H9 (cell line): ENCODE measurements at regions not wholly inside any gene's neighbourhood (a gene's known extent, or its start where the extent isn't known, plus 50 kb on each side); places are given as distances from the start of the nearest gene placed in this dataset.

Source experiments
- DNase-seq: peaks from one replicate; pipeline ENCODE4 v3.0.0-alpha.2; 2017
- H2AFZ ChIP-seq: one replicate; pipeline ENCODE4 v1.6.1; 2013; ENCODE audit warnings: mild to moderate bottlenecking, low read length, control low read depth, moderate library complexity
- H2AK5ac ChIP-seq: 2 replicates; pipeline ENCODE4 v1.6.1; 2013; ENCODE audit warnings: low read length, control low read depth, mixed read lengths; ENCODE audit not compliant: insufficient read length
- H2BK120ac ChIP-seq: one replicate; pipeline ENCODE4 v1.6.1; 2013; ENCODE audit warnings: low read depth, mild to moderate bottlenecking, low read length, control low read depth, inconsistent platforms; ENCODE audit not compliant: poor library complexity, severe bottlenecking
- H2BK12ac ChIP-seq: 2 replicates; pipeline ENCODE4 v1.6.1; 2013; ENCODE audit warnings: low read length, control low read depth, mixed read lengths, low read depth; ENCODE audit not compliant: insufficient read length
- H2BK15ac ChIP-seq: 2 replicates; pipeline ENCODE4 v1.6.1; 2013; ENCODE audit warnings: low read depth, low read length, control low read depth
- H2BK20ac ChIP-seq: one replicate; pipeline ENCODE4 v1.6.1; 2013; ENCODE audit warnings: low read depth, mild to moderate bottlenecking, low read length, control low read depth, inconsistent platforms; ENCODE audit not compliant: poor library complexity, severe bottlenecking
- H2BK5ac ChIP-seq: 2 replicates; pipeline ENCODE4 v1.6.1; 2013; ENCODE audit warnings: low read length, control low read depth, mixed read lengths; ENCODE audit not compliant: insufficient read length
- H3K14ac ChIP-seq: 2 replicates; pipeline ENCODE4 v1.6.1; 2013; ENCODE audit warnings: low read length, control low read depth; ENCODE audit not compliant: insufficient read depth
- H3K18ac ChIP-seq: 2 replicates; pipeline ENCODE4 v1.6.1; 2013; ENCODE audit warnings: low read depth, mild to moderate bottlenecking, mixed read lengths, low read length, control low read depth; ENCODE audit not compliant: insufficient read length
- H3K23ac ChIP-seq: 2 replicates; pipeline ENCODE4 v1.6.1; 2013; ENCODE audit warnings: low read length, control low read depth, mixed read lengths, low read depth; ENCODE audit not compliant: insufficient read length
- H3K23me2 ChIP-seq: 2 replicates; pipeline ENCODE4 v1.6.1; 2013; ENCODE audit warnings: low read depth, mild to moderate bottlenecking, mixed read lengths, low read length, control low read depth; ENCODE audit not compliant: insufficient read length, poor library complexity, severe bottlenecking
- H3K27ac ChIP-seq: 2 replicates; pipeline ENCODE4 v1.5.1; 2013; ENCODE audit warnings: low read length, control low read depth, mixed read lengths, low read depth; ENCODE audit not compliant: insufficient read length
- H3K27me3 ChIP-seq: 2 replicates; pipeline ENCODE4 v1.6.1; 2013; ENCODE audit warnings: low read length, control low read depth, inconsistent platforms; ENCODE audit not compliant: insufficient read depth
- H3K4ac ChIP-seq: 2 replicates; pipeline ENCODE4 v1.6.1; 2013; ENCODE audit warnings: low read depth, mild to moderate bottlenecking, control low read depth, inconsistent platforms, low read length, moderate library complexity
- H3K4me1 ChIP-seq: 2 replicates; pipeline ENCODE4 v1.6.1; 2013; ENCODE audit warnings: low read length, control low read depth, inconsistent platforms; ENCODE audit not compliant: insufficient read depth
- H3K4me2 ChIP-seq: 2 replicates; pipeline ENCODE4 v1.6.1; 2013; ENCODE audit warnings: low read length, control low read depth, mixed read lengths; ENCODE audit not compliant: insufficient read length, insufficient read depth
- H3K56ac ChIP-seq: 2 replicates; pipeline ENCODE4 v1.6.1; 2013; ENCODE audit warnings: low read depth, mild to moderate bottlenecking, mixed read lengths, low read length, control low read depth; ENCODE audit not compliant: insufficient read length
- H3K79me1 ChIP-seq: 2 replicates; pipeline ENCODE4 v1.6.1; 2013; ENCODE audit warnings: low read depth, mild to moderate bottlenecking, moderate library complexity, low read length, control low read depth, inconsistent platforms; ENCODE audit not compliant: insufficient read depth, poor library complexity, severe bottlenecking
- H3K79me2 ChIP-seq: 2 replicates; pipeline ENCODE4 v1.6.1; 2013; ENCODE audit warnings: low read length, control low read depth, inconsistent platforms; ENCODE audit not compliant: insufficient read depth
- H3K9ac ChIP-seq: 2 replicates; pipeline ENCODE4 v1.6.1; 2013; ENCODE audit warnings: low read length, control low read depth, mixed read lengths; ENCODE audit not compliant: insufficient read length; ENCODE audit errors: extremely low read depth
- H3K9me3 ChIP-seq: one replicate; pipeline ENCODE4 v1.6.1; 2013; ENCODE audit warnings: low read depth, low read length, inconsistent platforms; ENCODE audit not compliant: control insufficient read depth
- H3T11ph ChIP-seq: one replicate; pipeline ENCODE4 v1.6.1; 2013; ENCODE audit warnings: mild to moderate bottlenecking, low read length, control low read depth, inconsistent platforms
- H4K20me1 ChIP-seq: one replicate; pipeline ENCODE4 v1.6.1; 2013; ENCODE audit not compliant: control insufficient read depth, insufficient read length, insufficient read depth
- H4K5ac ChIP-seq: 2 replicates; pipeline ENCODE4 v1.6.1; 2013; ENCODE audit warnings: low read depth, mild to moderate bottlenecking, mixed read lengths, low read length, control low read depth; ENCODE audit not compliant: insufficient read length
- H4K8ac ChIP-seq: replicated peaks from 2 replicates; pipeline ENCODE4 v1.6.1; 2013; ENCODE audit warnings: low read length, control low read depth, mixed read lengths, low read depth; ENCODE audit not compliant: insufficient read length
- H4K91ac ChIP-seq: 2 replicates; pipeline ENCODE4 v1.6.1; 2013; ENCODE audit warnings: low read depth, mild to moderate bottlenecking, moderate library complexity, mixed read lengths, low read length, control low read depth; ENCODE audit not compliant: insufficient read length
- H3K27ac Mint-ChIP-seq, 3 experiments: 2 replicates in 2 of 3; 3 replicates in 1 of 3; pipeline ENCODE4 v1.8.0; 2020 to 2021; ENCODE audit warnings: mixed read lengths in 3 of 3, mild to moderate bottlenecking in 1 of 3, moderate library complexity in 1 of 3
- H3K27me3 Mint-ChIP-seq: 2 replicates; pipeline ENCODE4 v1.8.0; 2021; ENCODE audit warnings: low read depth, mild to moderate bottlenecking, moderate library complexity, mixed read lengths
- H3K36me3 Mint-ChIP-seq, 3 experiments: 2 replicates in 2 of 3; 3 replicates in 1 of 3; pipeline ENCODE4 v1.8.0; 2020 to 2021; ENCODE audit warnings: low read depth in 3 of 3, mixed read lengths in 3 of 3; ENCODE audit not compliant: insufficient read depth in 1 of 3
- H3K4me1 Mint-ChIP-seq, 2 experiments: 2 replicates each; pipeline ENCODE4 v1.8.0; 2020; ENCODE audit warnings: mixed read lengths in 2 of 2
- H3K4me3 Mint-ChIP-seq, 2 experiments: 2 replicates in 1 of 2; 3 replicates in 1 of 2; pipeline ENCODE4 v1.8.0; 2020 to 2021; ENCODE audit warnings: mild to moderate bottlenecking in 2 of 2, mixed read lengths in 2 of 2, moderate library complexity in 1 of 2
- H3K9me3 Mint-ChIP-seq, 2 experiments: 2 replicates in 1 of 2; 3 replicates in 1 of 2; pipeline ENCODE4 v1.8.0; 2020; ENCODE audit warnings: mild to moderate bottlenecking in 2 of 2, mixed read lengths in 2 of 2, moderate library complexity in 1 of 2
- CTCF ChIP-seq: fragments of 200-600 bp; sonication (generic); conservative IDR thresholded peaks from 3 replicates; pipeline ENCODE4 v1.8.0; 2021; ENCODE audit warnings: antibody characterized with exemption, mild to moderate bottlenecking
- WGBS: extraction: QIAGEN DNeasy Blood & Tissue Kit; methylation state at CpG from one replicate; pipeline ENCODE4 v1.1.7; 2013; ENCODE audit warnings: missing lambda C conversion rate, low lambda C conversion rate, mixed read lengths; ENCODE audit not compliant: insufficient read length; ENCODE audit errors: extremely low coverage; 5-methylcytosine and 5-hydroxymethylcytosine counted together

GRCh38 chr18:39326772-39327171 is 1761.2 kb upstream of the CELF4 start:
- no peak overlapping the region for H2BK5ac ChIP-seq
- H3K9me3 Mint-ChIP-seq = no peaks in the 10 kb centered on the region
- H3K23me2 ChIP-seq = no peaks in the 10 kb centered on the region
- no peaks in the 10 kb centered on the region for H3K79me1 ChIP-seq
- no peaks in the 10 kb centered on the region for H3K27me3 Mint-ChIP-seq
- H3K23ac ChIP-seq = no peak overlapping the region
- no CpG with 5 or more reads among the region's 2 CpGs for WGBS
- no peak overlapping the region for H2AK5ac ChIP-seq
- no peak overlapping the region for H3K9ac ChIP-seq
- no peaks in the 10 kb centered on the region for H3K9me3 ChIP-seq
- no peak overlapping the region for H2BK12ac ChIP-seq
- no peaks in the 10 kb centered on the region for H3K36me3 Mint-ChIP-seq
- no peak overlapping the region for H3K4me2 ChIP-seq
- H3K4me1 ChIP-seq = no peaks in the 10 kb centered on the region
- no peak overlapping the region for H3K56ac ChIP-seq
- H3K14ac ChIP-seq = no peak overlapping the region
- no peak overlapping the region for H3K4me3 Mint-ChIP-seq
- H3K79me2 ChIP-seq = no peaks in the 10 kb centered on the region
- DNase-seq = no peak
- H4K20me1 ChIP-seq = no peaks in the 10 kb centered on the region
- TF ChIP-seq CTCF = no peak
- H4K91ac ChIP-seq = no peak overlapping the region
- H3K27ac ChIP-seq = no peak overlapping the region
- no peak overlapping the region for H4K5ac ChIP-seq
- H2BK120ac ChIP-seq = no peak overlapping the region
- H2AFZ ChIP-seq = no peak overlapping the region
- H2BK20ac ChIP-seq = no peak overlapping the region
- no peak overlapping the region for H3K27ac Mint-ChIP-seq
- H3K27me3 ChIP-seq = no peaks in the 10 kb centered on the region
- no peak overlapping the region for H2BK15ac ChIP-seq
- no peak overlapping the region for H3K4ac ChIP-seq
- H3T11ph ChIP-seq = no peak overlapping the region
- H3K18ac ChIP-seq = no peak overlapping the region
- no peaks in the 10 kb centered on the region for H3K4me1 Mint-ChIP-seq
- H4K8ac ChIP-seq = no peak overlapping the region
